ENCODE measurements at regions not wholly inside any gene's neighbourhood (a gene's known extent, or its start where the extent isn't known, plus 50 kb on each side); places are given as distances from the start of the nearest gene placed in this dataset.

GRCh38 chr18:41540237-41540871 is 414.7 kb upstream of the PIK3C3 start:
- no peaks in the 10 kb centered on the region for H3K79me2 ChIP-seq (ENCODE audit: insufficient read depth, low read length)
- FAIRE-seq (no peak), DNase-seq (ENCODE audit: low read depth) (no peak)
- H3K27ac ChIP-seq (ENCODE audit: low read depth, low read length), result no peak overlapping the region
- H3K9ac ChIP-seq (ENCODE audit: low read length), result no peak overlapping the region
- no peak overlapping the region for H2AFZ ChIP-seq (ENCODE audit: low read depth, low read length)
- no peaks in the 10 kb centered on the region for H4K20me1 ChIP-seq (ENCODE audit: insufficient read depth, low read length)
- Mint-ChIP-seq H3K4me1 (ENCODE audit: low read depth, unreplicated experiment) (no peaks in the 10 kb centered on the region), H3K27ac (ENCODE audit: unreplicated experiment) (no peak overlapping the region), H3K9me3 (ENCODE audit: unreplicated experiment) (no peaks in the 10 kb centered on the region), H3K27me3 (ENCODE audit: low read depth, unreplicated experiment) (no peaks in the 10 kb centered on the region), H3K4me3 (ENCODE audit: unreplicated experiment) (no peak overlapping the region), H3K36me3 (ENCODE audit: low read depth, unreplicated experiment) (no peaks in the 10 kb centered on the region)
- no peaks in the 10 kb centered on the region for H3K4me1 ChIP-seq (ENCODE audit: insufficient read depth, low read length)
- H3K9me3 ChIP-seq (ENCODE audit: insufficient read depth, low read depth, low read length), result no peaks in the 10 kb centered on the region
- no peak overlapping the region for H3K4me3 ChIP-seq (ENCODE audit: insufficient read depth, low read depth, low read length)
- H3K36me3 ChIP-seq (ENCODE audit: insufficient read depth, low read length), result no peaks in the 10 kb centered on the region
- H3K27me3 ChIP-seq (ENCODE audit: insufficient read depth, low read length), result no peaks in the 10 kb centered on the region
- TF ChIP-seq, protein P1, sequence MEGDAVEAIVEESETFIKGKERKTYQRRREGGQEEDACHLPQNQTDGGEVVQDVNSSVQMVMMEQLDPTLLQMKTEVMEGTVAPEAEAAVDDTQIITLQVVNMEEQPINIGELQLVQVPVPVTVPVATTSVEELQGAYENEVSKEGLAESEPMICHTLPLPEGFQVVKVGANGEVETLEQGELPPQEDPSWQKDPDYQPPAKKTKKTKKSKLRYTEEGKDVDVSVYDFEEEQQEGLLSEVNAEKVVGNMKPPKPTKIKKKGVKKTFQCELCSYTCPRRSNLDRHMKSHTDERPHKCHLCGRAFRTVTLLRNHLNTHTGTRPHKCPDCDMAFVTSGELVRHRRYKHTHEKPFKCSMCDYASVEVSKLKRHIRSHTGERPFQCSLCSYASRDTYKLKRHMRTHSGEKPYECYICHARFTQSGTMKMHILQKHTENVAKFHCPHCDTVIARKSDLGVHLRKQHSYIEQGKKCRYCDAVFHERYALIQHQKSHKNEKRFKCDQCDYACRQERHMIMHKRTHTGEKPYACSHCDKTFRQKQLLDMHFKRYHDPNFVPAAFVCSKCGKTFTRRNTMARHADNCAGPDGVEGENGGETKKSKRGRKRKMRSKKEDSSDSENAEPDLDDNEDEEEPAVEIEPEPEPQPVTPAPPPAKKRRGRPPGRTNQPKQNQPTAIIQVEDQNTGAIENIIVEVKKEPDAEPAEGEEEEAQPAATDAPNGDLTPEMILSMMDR (IDR thresholded peaks at IDR 0.05; ENCODE audit: insufficient read depth, low read depth, low read length), result no peak
- no peak for TF ChIP-seq EZH2 (IDR thresholded peaks at IDR 0.05; ENCODE audit: insufficient read depth, low read length)
- no peak overlapping the region for H3K4me2 ChIP-seq (ENCODE audit: low read length)

- H3K27me3 ChIP-seq (ENCODE audit: insufficient read depth, low read length), result no peaks in the 10 kb centered on the region
- DNase-seq (ENCODE audit: low read depth) (no peak), FAIRE-seq (no peak)
- H3K27me3 Mint-ChIP-seq (ENCODE audit: low read depth, unreplicated experiment), result no peaks in the 10 kb centered on the region
- H3K9me3 Mint-ChIP-seq (ENCODE audit: unreplicated experiment), result no peaks in the 10 kb centered on the region
- no peak overlapping the region for H3K9ac ChIP-seq (ENCODE audit: low read length)
- no peaks in the 10 kb centered on the region for H3K9me3 ChIP-seq (ENCODE audit: insufficient read depth, low read depth, low read length)
- H2AFZ ChIP-seq (ENCODE audit: low read depth, low read length), result no peak overlapping the region
- H3K4me3 ChIP-seq (ENCODE audit: insufficient read depth, low read depth, low read length), result no peak overlapping the region
- H3K4me3 Mint-ChIP-seq (ENCODE audit: unreplicated experiment), result no peak overlapping the region
- no peaks in the 10 kb centered on the region for H3K4me1 ChIP-seq (ENCODE audit: insufficient read depth, low read length)
- no peak overlapping the region for H3K27ac ChIP-seq (ENCODE audit: low read depth, low read length)
- TF ChIP-seq, protein P1 (IDR thresholded peaks at IDR 0.05; ENCODE audit: insufficient read depth, low read depth, low read length), result no peak
- TF ChIP-seq EZH2 (IDR thresholded peaks at IDR 0.05; ENCODE audit: insufficient read depth, low read length), result no peak
- H3K36me3 Mint-ChIP-seq (ENCODE audit: low read depth, unreplicated experiment), result no peaks in the 10 kb centered on the region
- H3K79me2 ChIP-seq (ENCODE audit: insufficient read depth, low read length), result no peaks in the 10 kb centered on the region
- no peaks in the 10 kb centered on the region for H3K4me1 Mint-ChIP-seq (ENCODE audit: low read depth, unreplicated experiment)
- no peaks in the 10 kb centered on the region for H4K20me1 ChIP-seq (ENCODE audit: insufficient read depth, low read length)
- no peak overlapping the region for H3K4me2 ChIP-seq (ENCODE audit: low read length)
- H3K27ac Mint-ChIP-seq (ENCODE audit: unreplicated experiment), result no peak overlapping the region
- no peaks in the 10 kb centered on the region for H3K36me3 ChIP-seq (ENCODE audit: insufficient read depth, low read length)
Observed at GRCh38 chr18:41538751-41539150, 416.3 kb upstream of the PIK3C3 start.

DNA sequence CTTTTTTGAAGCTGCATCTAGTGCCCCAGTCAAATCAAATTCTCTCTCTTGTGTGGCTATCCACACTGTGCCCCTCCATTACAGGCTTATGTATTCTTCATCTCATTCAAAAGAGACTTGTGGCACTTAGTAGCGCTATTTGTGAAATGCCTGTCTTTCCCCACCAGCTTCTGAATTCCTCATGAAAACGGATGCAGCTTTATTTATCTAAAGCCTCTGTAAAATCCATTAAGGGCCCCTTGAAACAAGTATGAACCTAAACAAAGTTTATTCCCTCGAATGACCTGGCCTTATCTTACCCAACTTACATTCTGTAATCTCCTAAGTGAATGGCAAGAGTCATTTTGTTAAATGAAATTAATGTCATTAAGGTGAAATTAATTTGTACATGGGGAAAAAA is 417.4 kb upstream of the PIK3C3 start:
- no peak for FAIRE-seq
- Histone ChIP-seq H3K4me3 (ENCODE audit: insufficient read depth, low read depth, low read length) (no peak overlapping the region), H3K27ac (ENCODE audit: low read depth, low read length) (no peak overlapping the region), H3K4me1 (ENCODE audit: insufficient read depth, low read length) (no peaks in the 10 kb centered on the region), H3K79me2 (ENCODE audit: insufficient read depth, low read length) (no peaks in the 10 kb centered on the region), H3K9me3 (ENCODE audit: insufficient read depth, low read depth, low read length) (no peaks in the 10 kb centered on the region), H3K9ac (ENCODE audit: low read length) (no peak overlapping the region), H3K27me3 (ENCODE audit: insufficient read depth, low read length) (no peaks in the 10 kb centered on the region), H3K36me3 (ENCODE audit: insufficient read depth, low read length) (no peaks in the 10 kb centered on the region), H3K4me2 (ENCODE audit: low read length) (no peak overlapping the region), H2AFZ (ENCODE audit: low read depth, low read length) (no peak overlapping the region), H4K20me1 (ENCODE audit: insufficient read depth, low read length) (no peaks in the 10 kb centered on the region)
- TF ChIP-seq, protein P1 (IDR thresholded peaks at IDR 0.05; ENCODE audit: insufficient read depth, low read depth, low read length), result no peak
- TF ChIP-seq EZH2 (IDR thresholded peaks at IDR 0.05; ENCODE audit: insufficient read depth, low read length), result no peak
- Mint-ChIP-seq H3K27me3 (ENCODE audit: low read depth, unreplicated experiment) (no peaks in the 10 kb centered on the region), H3K9me3 (ENCODE audit: unreplicated experiment) (no peaks in the 10 kb centered on the region), H3K4me1 (ENCODE audit: low read depth, unreplicated experiment) (no peaks in the 10 kb centered on the region), H3K4me3 (ENCODE audit: unreplicated experiment) (no peak overlapping the region), H3K27ac (ENCODE audit: unreplicated experiment) (no peak overlapping the region), H3K36me3 (ENCODE audit: low read depth, unreplicated experiment) (no peaks in the 10 kb centered on the region)
- DNase-seq (ENCODE audit: low read depth), result no peak
